Mesothelial cell of epicardium (in vitro differentiated cells): ENCODE measurements at regions not wholly inside any gene's neighbourhood (a gene's known extent, or its start where the extent isn't known, plus 50 kb on each side); places are given as distances from the start of the nearest gene placed in this dataset.

Experiments used
- DNase-seq, 2 experiments: peaks; one replicate each; pipeline ENCODE4 v3.0.0; 2021; ENCODE audit warnings: low spot score in 2 of 2; ENCODE audit not compliant: unreplicated experiment in 2 of 2
- H3K27ac Mint-ChIP-seq: 2 replicates; pipeline ENCODE4 v1.8.0; 2021; ENCODE audit warnings: mixed read lengths
- H3K27me3 Mint-ChIP-seq: 2 replicates; pipeline ENCODE4 v1.8.0; 2021; ENCODE audit warnings: low read depth, mixed read lengths
- H3K36me3 Mint-ChIP-seq: 2 replicates; pipeline ENCODE4 v1.8.0; 2021; ENCODE audit warnings: mixed read lengths
- H3K4me1 Mint-ChIP-seq: 2 replicates; pipeline ENCODE4 v1.8.0; 2021; ENCODE audit warnings: mixed read lengths
- H3K4me3 Mint-ChIP-seq: 2 replicates; pipeline ENCODE4 v1.8.0; 2021; ENCODE audit warnings: mild to moderate bottlenecking, moderate library complexity, mixed read lengths
- H3K9me3 Mint-ChIP-seq: 2 replicates; pipeline ENCODE4 v1.8.0; 2021; ENCODE audit warnings: mixed read lengths
- CTCF ChIP-seq: fragments of 200-600 bp; sonication (generic); IDR thresholded peaks from one replicate; pipeline ENCODE4 v1.5.0; 2021; ENCODE audit warnings: antibody characterized with exemption; ENCODE audit not compliant: unreplicated experiment

- no peak overlapping the region for H3K4me3 Mint-ChIP-seq
- TF ChIP-seq CTCF: no peak
- H3K36me3 Mint-ChIP-seq: no peaks in the 10 kb centered on the region
- peaks cover 5% of the 10 kb centered on the region for H3K4me1 Mint-ChIP-seq
- H3K27ac Mint-ChIP-seq: no peak overlapping the region
- no peak for DNase-seq
- H3K27me3 Mint-ChIP-seq: no peaks in the 10 kb centered on the region
- H3K9me3 Mint-ChIP-seq: no peaks in the 10 kb centered on the region
These were observed 455.6 kb downstream of the HS3ST3B1 start for GRCh38 chr17:14756479-14756878.

GRCh38 chr17:14755002-14755401 lies 454.1 kb downstream of the HS3ST3B1 start:
- TF ChIP-seq CTCF: no peak
- Mint-ChIP-seq H3K27me3 (no peaks in the 10 kb centered on the region), H3K27ac (no peak overlapping the region), H3K36me3 (no peaks in the 10 kb centered on the region), H3K4me3 (no peak overlapping the region), H3K4me1 (no peaks in the 10 kb centered on the region), H3K9me3 (no peaks in the 10 kb centered on the region)
- no peak for DNase-seq

GRCh38 chr17:14753383-14753782 lies 452.5 kb downstream of the HS3ST3B1 start:
- Mint-ChIP-seq H3K4me1 (peaks cover 2% of the 10 kb centered on the region), H3K4me3 (no peak overlapping the region), H3K27me3 (no peaks in the 10 kb centered on the region), H3K36me3 (no peaks in the 10 kb centered on the region), H3K9me3 (no peaks in the 10 kb centered on the region), H3K27ac (no peak overlapping the region)
- DNase-seq: no peak
- no peak for TF ChIP-seq CTCF

GRCh38 chr17:14752011-14752410 lies 451.1 kb downstream of the HS3ST3B1 start:
- no peak for TF ChIP-seq CTCF
- Mint-ChIP-seq H3K27ac (no peak overlapping the region), H3K9me3 (no peaks in the 10 kb centered on the region), H3K4me1 (peaks cover 2% of the 10 kb centered on the region), H3K4me3 (no peak overlapping the region), H3K36me3 (no peaks in the 10 kb centered on the region), H3K27me3 (no peaks in the 10 kb centered on the region)
- DNase-seq: no peak

GRCh38 chr17:14750866-14751265 lies 450.0 kb downstream of the HS3ST3B1 start:
- Mint-ChIP-seq H3K4me1 (peaks cover 2% of the 10 kb centered on the region), H3K27ac (no peak overlapping the region), H3K4me3 (no peak overlapping the region), H3K9me3 (no peaks in the 10 kb centered on the region), H3K27me3 (no peaks in the 10 kb centered on the region), H3K36me3 (no peaks in the 10 kb centered on the region)
- no peak for TF ChIP-seq CTCF
- DNase-seq: no peak

GRCh38 chr17:14749269-14749668 lies 448.4 kb downstream of the HS3ST3B1 start:
- Mint-ChIP-seq H3K4me3 (no peak overlapping the region), H3K27me3 (no peaks in the 10 kb centered on the region), H3K36me3 (no peaks in the 10 kb centered on the region), H3K9me3 (no peaks in the 10 kb centered on the region), H3K4me1 (peaks cover 2% of the 10 kb centered on the region), H3K27ac (no peak overlapping the region)
- no peak for TF ChIP-seq CTCF
- DNase-seq: no peak
